ENCODE measurements at regions not wholly inside any gene's neighbourhood (a gene's known extent, or its start where the extent isn't known, plus 50 kb on each side); places are given as distances from the start of the nearest gene placed in this dataset.
"Not testable (repeated sequence)": the region's sequence is repeated elsewhere in the genome, so short reads cannot be mapped to it uniquely, and the experiment has no call there.

- intact Hi-C loops (cut with DNase I); ATAC-seq; DNase-seq: not testable (repeated sequence)
Observed at GRCh38 chr20:26003959-26004358, 307.3 kb upstream of the ZNF337 start.

GRCh38 chr20:25997367-25998038, 300.9 kb upstream of the ZNF337 start:
- intact Hi-C loops (cut with DNase I); DNase-seq; ATAC-seq: not testable (repeated sequence)

DNA sequence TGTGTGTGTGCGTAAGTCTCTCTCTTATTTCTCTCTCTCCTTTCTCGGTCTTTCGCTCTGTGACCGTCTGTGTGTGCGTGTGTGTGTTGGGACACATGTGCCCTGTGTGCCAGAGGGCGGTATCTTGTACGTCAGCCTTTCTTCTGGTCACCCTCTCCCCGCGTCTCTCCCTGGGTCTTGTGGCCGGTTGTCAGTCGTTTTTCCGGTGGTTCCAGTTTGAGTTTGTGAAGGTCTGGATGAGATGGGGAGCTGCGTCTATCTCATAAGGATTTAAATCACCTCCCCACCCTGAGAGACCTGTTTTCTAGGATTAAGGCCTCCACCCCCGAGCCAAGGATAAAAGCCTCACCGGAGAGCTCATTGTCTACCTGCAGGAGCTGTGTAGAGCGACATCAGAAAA, 295.5 kb upstream of the ZNF337 start:
- intact Hi-C loops (cut with DNase I) = no loop called here
- DNase-seq (no peak), ATAC-seq (no peak)

DNA sequence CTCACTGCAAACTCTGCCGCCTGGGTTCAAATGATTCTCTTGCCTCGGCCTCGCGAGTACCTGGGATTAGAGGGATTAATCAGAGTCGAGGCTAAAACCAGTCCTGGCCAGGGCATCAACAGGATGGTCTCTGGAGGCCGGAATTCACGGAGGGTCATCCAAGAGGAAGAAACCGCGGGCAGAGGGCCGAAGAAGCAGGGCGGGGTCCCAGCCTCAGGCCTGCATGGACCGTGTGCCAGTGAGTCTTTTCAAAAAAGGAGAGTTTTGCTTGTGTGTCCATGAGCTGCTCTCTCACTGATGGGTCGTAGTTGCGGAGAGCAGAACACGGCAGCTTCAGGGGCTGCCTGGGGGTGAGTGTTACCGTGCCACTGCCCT, 295.1 kb upstream of the ZNF337 start:
- DNase-seq (no peak), ATAC-seq (no peak)
- intact Hi-C loops (cut with DNase I) = no loop called here

- intact Hi-C loops (cut with DNase I) = no loop called here
- ATAC-seq (no peak), DNase-seq (no peak)
Observed at GRCh38 chr20:25991051-25991755, 294.6 kb upstream of the ZNF337 start.

GRCh38 chr20:25989686-25990085, 293.0 kb upstream of the ZNF337 start:
- not testable (repeated sequence) for DNase-seq, ATAC-seq

GRCh38 chr20:25989196-25989595, 292.5 kb upstream of the ZNF337 start:
- intact Hi-C loops (cut with DNase I) = no loop called here

More at GRCh38 chr20:25989686-25990085, 293.0 kb upstream of the ZNF337 start:
- intact Hi-C loops (cut with DNase I) = not testable (repeated sequence)

GRCh38 chr20:25987928-25988560, 291.4 kb upstream of the ZNF337 start:
- ATAC-seq; intact Hi-C loops (cut with DNase I); DNase-seq: not testable (repeated sequence)

More at GRCh38 chr20:25989196-25989595, 292.5 kb upstream of the ZNF337 start:
- no peak for DNase-seq
- no peak for ATAC-seq

DNA sequence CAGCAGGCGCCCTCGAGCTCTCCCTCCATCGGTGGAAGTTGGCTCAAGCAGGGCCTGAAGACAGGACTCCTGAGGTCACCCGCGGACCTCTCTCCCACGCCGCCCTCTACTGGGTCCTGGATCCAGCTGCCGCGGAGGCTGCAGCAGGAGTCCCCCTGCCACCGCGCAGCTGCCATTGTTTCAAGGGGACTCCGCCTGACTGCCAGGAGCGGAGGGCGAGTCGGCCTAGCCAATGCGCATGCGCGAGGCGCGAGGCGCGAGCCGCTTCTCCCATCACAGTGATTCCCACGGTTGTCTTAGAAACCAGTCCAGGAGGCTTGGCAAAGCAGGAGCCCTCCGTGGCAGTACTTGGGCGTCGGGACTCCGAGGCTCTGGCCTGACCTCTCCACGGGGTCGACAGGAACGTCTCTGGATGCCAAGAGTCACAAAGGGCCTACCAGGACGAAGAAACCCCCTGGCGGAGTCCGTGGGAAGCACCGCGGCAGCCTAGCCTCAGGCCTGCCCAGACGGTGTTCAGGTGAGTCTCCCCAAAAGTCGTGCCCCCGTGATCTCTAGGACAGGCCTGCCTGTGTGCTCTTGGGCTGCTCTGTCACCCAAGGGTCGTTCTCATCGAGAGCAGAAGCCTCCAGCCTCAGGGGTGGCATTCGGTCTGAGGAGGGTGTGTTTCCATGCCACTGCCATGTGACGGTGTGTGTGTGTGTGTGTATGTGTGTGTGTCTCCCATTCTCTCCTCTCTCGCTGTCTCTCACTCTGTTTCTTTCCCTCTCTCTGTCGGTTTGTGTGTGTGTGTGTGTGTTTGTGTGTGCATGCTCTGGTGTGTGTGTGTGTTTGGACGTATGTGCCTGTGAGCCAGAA, 290.6 kb upstream of the ZNF337 start:
- intact Hi-C loops (cut with DNase I) = no loop called here
- DNase-seq = peak; percentile 61
- ATAC-seq = peak; percentile 78 to 80

- no peak for DNase-seq
- no peak for ATAC-seq
- intact Hi-C loops (cut with DNase I) = no loop called here
Observed at GRCh38 chr20:25985597-25985996, 288.9 kb upstream of the ZNF337 start.

DNA sequence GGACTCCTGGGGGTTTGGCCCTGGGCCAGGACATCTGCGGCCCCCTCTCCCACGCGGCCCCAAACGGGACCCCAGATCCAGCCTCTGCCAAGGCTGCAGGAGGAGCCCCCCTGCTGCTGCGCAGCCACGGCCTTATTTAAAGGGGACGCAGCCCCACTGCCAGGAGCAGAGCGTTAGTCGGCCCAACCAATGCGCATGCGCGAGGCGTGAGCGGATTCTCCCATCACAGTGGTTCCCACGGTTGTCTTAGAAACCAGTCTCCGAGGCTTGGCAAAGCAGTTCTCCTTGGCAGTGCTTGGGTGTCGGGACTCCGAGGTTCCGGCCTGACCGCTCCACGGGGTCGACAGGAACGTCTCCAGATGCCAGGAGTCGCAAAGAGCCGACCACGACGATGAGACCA, 288.3 kb upstream of the ZNF337 start:
- peak in 1 of 2 donors; percentile 68 for ATAC-seq
- DNase-seq = peak; percentile 83
- intact Hi-C loops (cut with DNase I) = no loop called here

GRCh38 chr20:25982701-25983100, 286.0 kb upstream of the ZNF337 start:
- intact Hi-C loops (cut with DNase I); DNase-seq; ATAC-seq: not testable (repeated sequence)

DNA sequence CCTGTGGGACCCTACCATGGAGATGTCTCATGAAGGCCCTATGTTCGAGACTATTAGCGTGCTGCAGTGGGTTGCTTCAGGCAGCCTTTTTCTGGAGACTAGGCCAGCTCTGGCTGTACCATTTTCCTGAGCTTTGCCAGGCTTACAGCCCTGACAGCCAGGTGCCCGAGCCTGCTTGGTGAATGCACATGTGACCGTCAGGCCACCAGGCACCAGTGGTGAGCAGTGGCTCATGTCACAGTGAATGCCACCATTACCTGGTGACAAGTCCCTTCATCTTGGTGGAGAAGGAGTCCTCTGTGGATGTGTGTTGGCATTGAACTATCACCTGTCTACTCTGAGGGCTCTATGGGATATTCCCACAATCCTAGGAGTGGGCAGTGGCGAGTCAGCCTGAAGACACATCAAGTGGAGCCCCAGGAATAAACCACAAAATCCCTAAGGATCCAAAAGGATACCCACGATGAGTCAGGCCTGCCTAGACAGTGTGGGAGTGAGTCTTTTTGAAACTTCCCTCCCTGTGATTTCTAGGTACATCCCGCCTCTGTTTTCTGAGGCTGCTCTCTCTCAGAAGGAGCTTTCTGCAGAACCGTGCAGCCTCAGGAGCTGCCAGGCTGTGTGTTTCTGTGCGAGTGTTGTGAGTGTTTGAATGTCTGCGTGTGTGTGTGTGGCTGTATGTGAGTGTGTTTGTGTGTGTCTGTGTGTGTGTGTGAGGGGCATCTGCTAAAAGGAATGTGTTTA, 282.0 kb upstream of the ZNF337 start:
- intact Hi-C loops (cut with DNase I); ATAC-seq; DNase-seq: not testable (repeated sequence)

DNA sequence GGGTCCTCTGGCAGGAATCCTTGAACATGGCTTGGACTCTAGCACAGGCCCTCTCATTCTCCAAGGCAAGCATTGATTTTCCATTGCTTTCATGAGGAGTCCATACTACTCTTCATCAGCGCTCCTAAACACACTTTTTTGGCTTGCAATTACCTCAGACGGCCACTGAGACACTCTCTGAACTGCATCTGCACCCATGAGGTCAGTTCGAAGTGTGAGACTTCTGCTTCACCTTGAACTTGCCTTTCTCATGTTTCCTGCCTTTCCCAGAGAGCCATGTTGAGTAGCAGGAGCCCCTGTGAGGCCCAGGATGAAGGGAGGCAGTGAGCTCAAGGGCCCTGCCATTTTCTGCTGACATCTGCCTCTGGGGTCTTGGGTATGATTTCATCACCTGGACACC, 279.2 kb upstream of the ZNF337 start:
- ATAC-seq; intact Hi-C loops (cut with DNase I); DNase-seq: not testable (repeated sequence)

DNA sequence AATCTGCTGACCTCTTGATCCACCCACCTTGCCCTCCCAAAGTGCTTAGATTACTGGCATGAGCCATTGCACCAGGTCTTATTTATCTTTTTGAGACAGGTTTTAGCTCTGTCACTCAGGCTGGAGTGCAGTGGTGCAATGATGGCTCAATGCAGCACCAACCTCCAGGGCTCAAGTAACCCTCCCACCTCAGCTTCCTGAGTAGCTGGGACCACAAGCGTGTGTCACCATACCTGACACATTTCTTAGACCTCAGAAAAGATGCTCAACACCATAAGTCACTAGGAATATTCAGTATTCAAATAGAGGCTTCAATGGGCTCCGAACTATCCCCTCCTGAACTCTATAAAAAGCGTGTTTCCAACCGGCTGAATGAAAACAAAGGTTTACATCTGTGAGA, 268.6 kb upstream of the ZNF337 start:
- intact Hi-C loops (cut with DNase I); DNase-seq; ATAC-seq: not testable (repeated sequence)

GRCh38 chr20:25953876-25954275, 257.2 kb upstream of the ZNF337 start:
- DNase-seq; ATAC-seq; intact Hi-C loops (cut with DNase I): not testable (repeated sequence)

- DNase-seq; intact Hi-C loops (cut with DNase I): not testable (repeated sequence)
Observed at GRCh38 chr20:25935230-25935629, 238.6 kb upstream of the ZNF337 start.

DNA sequence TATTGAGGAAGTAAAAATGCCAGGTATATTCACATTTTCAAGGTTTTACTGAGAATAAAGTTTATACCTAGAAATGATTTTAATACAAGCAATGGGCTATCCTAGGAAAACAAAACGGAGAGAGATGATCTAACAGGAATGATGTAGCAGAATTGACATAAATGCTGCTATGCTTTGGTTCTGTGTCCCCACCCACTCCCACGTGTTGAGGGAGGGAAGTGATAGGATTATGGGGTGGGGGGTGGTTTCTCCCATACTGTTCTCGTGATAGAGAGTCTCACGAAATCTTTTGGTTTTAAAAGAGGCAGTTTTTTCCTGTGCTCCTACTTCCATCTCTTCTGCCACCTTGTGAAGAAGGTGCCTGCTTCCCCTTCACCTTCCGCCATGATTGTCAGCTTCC, 236.2 kb upstream of the ZNF337 start:
- DNase-seq; intact Hi-C loops (cut with DNase I); ATAC-seq: not testable (repeated sequence)

More at GRCh38 chr20:25935230-25935629, 238.6 kb upstream of the ZNF337 start:
- not testable (repeated sequence) for ATAC-seq
